ENCODE measurements at regions not wholly inside any gene's neighbourhood (a gene's known extent, or its start where the extent isn't known, plus 50 kb on each side); places are given as distances from the start of the nearest gene placed in this dataset.

GRCh38 chr15:36007699-36008098, 461.7 kb upstream of the DPH6 start:
- no peak overlapping the region for H3K4me3 ChIP-seq (ENCODE audit: low read depth, low read length)
- no peaks in the 10 kb centered on the region for H3K27me3 ChIP-seq (ENCODE audit: insufficient read depth, low read depth, severe bottlenecking)
- no peaks in the 10 kb centered on the region for H3K36me3 ChIP-seq
- TF ChIP-seq, protein P1, sequence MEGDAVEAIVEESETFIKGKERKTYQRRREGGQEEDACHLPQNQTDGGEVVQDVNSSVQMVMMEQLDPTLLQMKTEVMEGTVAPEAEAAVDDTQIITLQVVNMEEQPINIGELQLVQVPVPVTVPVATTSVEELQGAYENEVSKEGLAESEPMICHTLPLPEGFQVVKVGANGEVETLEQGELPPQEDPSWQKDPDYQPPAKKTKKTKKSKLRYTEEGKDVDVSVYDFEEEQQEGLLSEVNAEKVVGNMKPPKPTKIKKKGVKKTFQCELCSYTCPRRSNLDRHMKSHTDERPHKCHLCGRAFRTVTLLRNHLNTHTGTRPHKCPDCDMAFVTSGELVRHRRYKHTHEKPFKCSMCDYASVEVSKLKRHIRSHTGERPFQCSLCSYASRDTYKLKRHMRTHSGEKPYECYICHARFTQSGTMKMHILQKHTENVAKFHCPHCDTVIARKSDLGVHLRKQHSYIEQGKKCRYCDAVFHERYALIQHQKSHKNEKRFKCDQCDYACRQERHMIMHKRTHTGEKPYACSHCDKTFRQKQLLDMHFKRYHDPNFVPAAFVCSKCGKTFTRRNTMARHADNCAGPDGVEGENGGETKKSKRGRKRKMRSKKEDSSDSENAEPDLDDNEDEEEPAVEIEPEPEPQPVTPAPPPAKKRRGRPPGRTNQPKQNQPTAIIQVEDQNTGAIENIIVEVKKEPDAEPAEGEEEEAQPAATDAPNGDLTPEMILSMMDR (IDR thresholded peaks at IDR 0.05; ENCODE audit: low read depth, low read length), result no peak
- no peak overlapping the region for H3K27ac ChIP-seq
- DNase-seq, result no peak
- peaks cover 8% of the 10 kb centered on the region for H3K9me3 ChIP-seq (ENCODE audit: severe bottlenecking)

DNA sequence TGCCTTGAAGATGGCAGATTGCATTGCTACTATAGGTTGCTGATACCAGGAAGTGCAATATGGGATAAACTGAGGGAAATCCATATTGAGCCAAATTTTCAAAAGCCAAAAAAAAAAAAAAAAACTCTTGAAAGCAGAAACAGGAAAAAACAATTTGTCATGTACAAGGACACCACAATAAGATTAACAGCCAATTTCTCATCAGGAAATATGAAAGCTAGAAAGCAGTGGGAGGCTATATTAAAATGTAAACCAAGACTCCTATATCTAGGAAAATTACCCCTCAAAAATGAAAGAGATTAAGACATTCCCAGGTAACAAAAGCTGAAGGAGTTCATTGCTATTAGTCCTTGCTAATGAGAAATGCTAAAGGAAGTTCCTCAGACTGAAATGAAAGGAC, 462.8 kb upstream of the DPH6 start:
- H3K27me3 ChIP-seq (ENCODE audit: insufficient read depth, low read depth, severe bottlenecking), result no peaks in the 10 kb centered on the region
- H3K36me3 ChIP-seq, result no peaks in the 10 kb centered on the region
- H3K27ac ChIP-seq, result no peak overlapping the region
- H3K9me3 ChIP-seq (ENCODE audit: severe bottlenecking), result peaks cover 8% of the 10 kb centered on the region
- no peak overlapping the region for H3K4me3 ChIP-seq (ENCODE audit: low read depth, low read length)
- TF ChIP-seq, protein P1 (IDR thresholded peaks at IDR 0.05; ENCODE audit: low read depth, low read length), result no peak
- DNase-seq, result no peak

DNA sequence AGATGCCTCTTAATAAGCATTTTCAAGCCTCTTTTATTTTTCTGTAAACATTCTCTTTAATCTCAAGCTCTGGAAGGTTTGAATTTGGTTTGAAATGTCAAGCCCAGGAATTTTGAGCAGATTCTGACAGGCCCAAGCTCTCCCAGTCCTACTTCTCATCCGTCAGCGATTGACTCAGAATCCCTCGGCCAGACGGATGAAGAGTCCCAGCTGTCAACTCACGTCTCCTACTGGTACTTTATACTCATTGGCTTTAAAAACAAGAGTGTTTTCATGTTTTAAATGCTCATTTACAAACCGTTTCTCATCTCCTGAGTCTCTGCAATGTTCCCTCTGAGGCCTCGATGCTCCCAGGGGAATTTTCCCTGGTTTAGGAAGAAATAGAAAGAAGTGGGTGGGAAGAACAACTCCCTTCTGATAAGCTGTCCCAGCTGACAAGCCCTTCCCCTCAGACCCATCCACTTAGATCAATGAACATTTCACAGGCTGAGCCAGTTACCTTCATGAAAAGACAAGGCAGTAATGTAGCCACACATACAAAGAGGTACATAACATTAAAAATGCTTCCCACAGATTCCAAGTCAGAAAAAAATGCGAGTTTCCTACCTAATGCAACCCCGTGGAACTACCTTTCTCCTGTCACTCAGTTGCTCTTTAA, 478.2 kb upstream of the DPH6 start:
- Histone ChIP-seq H3K27me3 (ENCODE audit: insufficient read depth, low read depth, severe bottlenecking) (no peaks in the 10 kb centered on the region), H3K27ac (0 out of 2 replicates have a peak overlapping the region, but pooled peaks have one; percentile 23), H3K36me3 (no peaks in the 10 kb centered on the region), H3K4me3 (ENCODE audit: low read depth, low read length) (no peak overlapping the region), H3K9me3 (ENCODE audit: severe bottlenecking) (no peaks in the 10 kb centered on the region)
- TF ChIP-seq, protein P1 (IDR thresholded peaks at IDR 0.05; ENCODE audit: low read depth, low read length), result 0 out of 2 replicates have a peak, but pooled peaks have one; percentile 17
- peak; percentile 30 for DNase-seq

DNA sequence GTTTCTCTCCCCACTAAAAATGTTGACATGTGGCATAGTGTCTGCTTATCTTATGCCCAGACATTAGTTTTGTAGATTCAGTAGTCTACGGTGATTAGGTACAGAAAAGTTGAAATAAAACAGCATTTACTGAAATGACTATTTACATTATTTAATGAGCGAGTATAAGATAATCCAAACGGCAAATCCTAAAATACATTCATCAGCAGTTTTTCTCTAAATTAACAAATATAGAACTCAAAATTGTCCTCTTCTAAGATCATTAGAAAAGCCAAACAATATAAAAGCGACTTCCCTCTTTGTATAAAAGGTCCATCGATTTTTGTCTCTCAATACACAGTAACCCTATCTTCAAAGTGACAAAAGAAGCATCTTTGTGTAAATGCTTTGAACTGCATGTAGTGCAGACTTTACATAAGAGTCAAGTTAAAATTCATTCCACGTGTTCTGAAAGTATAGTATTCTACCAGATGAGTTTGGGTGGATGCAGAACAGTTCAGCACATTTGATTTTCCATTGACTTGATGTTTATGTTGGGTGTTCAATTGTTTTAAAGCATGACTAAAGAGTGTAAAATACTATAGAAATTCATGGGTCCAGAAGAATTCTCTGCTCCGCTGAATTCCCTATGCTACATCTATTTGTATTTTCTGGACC, 480.8 kb upstream of the DPH6 start:
- DNase-seq, result no peak
- Histone ChIP-seq H3K27ac (no peak overlapping the region), H3K4me3 (ENCODE audit: low read depth, low read length) (no peak overlapping the region), H3K27me3 (ENCODE audit: insufficient read depth, low read depth, severe bottlenecking) (no peaks in the 10 kb centered on the region), H3K36me3 (no peaks in the 10 kb centered on the region), H3K9me3 (ENCODE audit: severe bottlenecking) (no peaks in the 10 kb centered on the region)
- TF ChIP-seq, protein P1 (IDR thresholded peaks at IDR 0.05; ENCODE audit: low read depth, low read length), result no peak

DNA sequence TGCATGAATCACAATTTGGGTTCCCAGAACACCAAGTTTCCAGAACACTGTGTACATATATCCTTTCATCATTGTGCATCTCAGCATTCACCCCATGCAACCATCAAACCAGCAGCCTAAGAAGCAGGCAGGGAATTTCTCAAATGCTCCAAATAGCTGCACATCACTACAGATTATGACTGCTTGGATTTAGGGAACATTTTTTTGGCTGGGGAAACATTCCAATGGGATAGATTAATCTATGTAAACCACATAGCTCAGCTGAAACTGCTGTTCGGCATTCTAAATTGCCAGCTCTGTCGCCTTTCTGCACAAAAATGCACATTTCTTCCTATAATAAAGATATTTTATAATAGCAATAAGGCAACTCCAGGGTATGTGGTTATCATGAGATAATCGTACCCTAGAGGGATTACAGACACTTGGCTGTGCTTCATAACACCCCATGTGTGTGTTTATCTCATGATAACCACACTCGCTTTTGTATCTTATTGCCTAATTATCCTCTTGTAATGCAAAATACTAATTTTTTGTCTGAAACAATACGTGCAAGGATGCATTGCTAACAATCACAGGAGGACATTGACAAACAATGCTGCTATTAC, 483.7 kb upstream of the DPH6 start:
- Histone ChIP-seq H3K4me3 (ENCODE audit: low read depth, low read length) (no peak overlapping the region), H3K27ac (no peak overlapping the region), H3K9me3 (ENCODE audit: severe bottlenecking) (no peaks in the 10 kb centered on the region), H3K27me3 (ENCODE audit: insufficient read depth, low read depth, severe bottlenecking) (no peaks in the 10 kb centered on the region), H3K36me3 (no peaks in the 10 kb centered on the region)
- no peak for DNase-seq
- TF ChIP-seq, protein P1 (IDR thresholded peaks at IDR 0.05; ENCODE audit: low read depth, low read length), result no peak
